ENCODE measurements at regions not wholly inside any gene's neighbourhood (a gene's known extent, or its start where the extent isn't known, plus 50 kb on each side); places are given as distances from the start of the nearest gene placed in this dataset.
A peak's percentile ranks its signal among the peaks of the same experiment; 100 is the strongest.
"Not testable (repeated sequence)": the region's sequence is repeated elsewhere in the genome, so short reads cannot be mapped to it uniquely, and the experiment has no call there.

DNA sequence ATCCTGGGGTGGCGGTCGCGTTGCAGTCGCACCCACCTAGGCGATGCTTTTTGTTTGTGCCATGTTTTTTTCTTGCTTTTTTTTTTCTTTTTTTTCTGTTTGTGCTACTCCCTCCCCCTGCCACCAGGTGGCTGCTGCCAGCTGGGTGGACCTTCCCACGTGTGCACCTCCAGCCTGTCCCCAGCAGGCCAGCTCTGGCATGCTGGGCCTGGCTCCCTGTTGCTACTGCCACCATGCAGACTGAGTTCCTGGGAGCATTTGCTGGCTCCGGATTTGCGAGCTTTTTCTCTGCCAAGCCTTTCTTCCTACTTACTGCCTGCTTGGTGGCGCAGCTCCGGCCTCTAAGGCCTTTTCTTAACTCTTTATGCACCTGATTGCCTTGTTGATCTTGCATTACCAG, 161.2 kb upstream of the WDFY3 start:
- Histone ChIP-seq H3K27me3 (no peaks in the 10 kb centered on the region), H3K36me3 (no peaks in the 10 kb centered on the region), H3K4me1 (peaks cover 0 to 4% (median 2%) of the 10 kb centered on the region in 4 donors), H3K4me3 (no peak overlapping the region), H3K9me3 (no peaks in the 10 kb centered on the region), H3K27ac (replicated peaks in 1 of 4) (no peak overlapping the region)
- intact Hi-C loops (cut with DNase I): no loop called here
- no peak for DNase-seq (ENCODE audit: extremely low spot score)
- TF ChIP-seq CTCF (IDR thresholded peaks at IDR 0.05) (peak; percentile 4 to 27 (median 11)), POLR2AphosphoS5 (IDR thresholded peaks at IDR 0.05) (no peak)
- WGBS: 52% methylated on average over 10 of the region's 10 CpGs

- Histone ChIP-seq H3K27me3 (no peaks in the 10 kb centered on the region), H3K4me1 (peaks cover 0 to 4% (median 2%) of the 10 kb centered on the region in 4 donors), H3K9me3 (no peaks in the 10 kb centered on the region), H3K36me3 (no peaks in the 10 kb centered on the region), H3K4me3 (no peak overlapping the region), H3K27ac (replicated peaks in 1 of 4) (no peak overlapping the region)
- no peak for DNase-seq (ENCODE audit: extremely low spot score)
- TF ChIP-seq EP300 (IDR thresholded peaks at IDR 0.05) (no peak), POLR2A (IDR thresholded peaks at IDR 0.05; ENCODE audit: low read depth) (no peak), POLR2AphosphoS5 (IDR thresholded peaks at IDR 0.05) (no peak), CTCF (IDR thresholded peaks at IDR 0.05) (no peak)
- intact Hi-C loops (cut with DNase I): no loop called here
- 88% methylated on average over 13 of the region's 18 CpGs for WGBS
These were observed 162.0 kb upstream of the WDFY3 start for GRCh38 chr4:85128246-85129204.

DNA sequence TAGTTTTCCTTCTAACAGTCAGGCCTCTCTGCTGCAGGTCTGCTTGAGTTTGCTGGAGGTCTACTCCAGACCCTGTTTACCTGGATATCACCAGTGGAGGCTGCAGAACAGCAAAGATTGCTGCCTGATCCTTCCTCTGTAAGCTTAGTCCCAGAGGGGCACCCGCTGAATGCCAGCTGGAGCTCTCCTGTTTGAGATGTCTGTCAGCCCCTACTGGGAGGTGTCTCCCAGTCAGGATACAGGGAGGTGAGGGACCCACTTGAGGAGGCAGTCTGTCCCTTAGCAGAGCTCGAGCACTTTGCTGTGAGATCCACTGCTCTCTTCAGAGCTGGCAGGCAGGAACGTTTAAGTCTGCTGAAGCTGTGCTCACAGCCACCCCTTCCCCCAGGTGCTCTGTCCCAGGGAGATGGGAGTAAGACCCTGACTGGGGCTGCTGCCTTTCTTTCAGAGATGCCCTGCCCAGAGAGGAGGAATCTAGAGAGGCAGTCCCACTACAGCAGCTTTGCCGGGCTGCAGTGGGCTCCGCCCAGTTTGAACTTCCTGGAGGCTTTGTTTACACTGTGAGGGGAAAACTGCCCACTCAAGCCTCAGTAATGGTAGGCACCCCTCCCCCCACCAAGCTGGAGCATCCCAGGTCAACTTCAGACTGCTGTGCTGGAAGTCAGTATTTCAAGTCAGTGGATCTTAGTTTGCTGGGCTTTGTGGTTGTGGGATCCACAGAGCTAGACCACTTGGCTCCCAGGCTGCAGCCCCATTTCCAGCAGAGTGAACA, 163.1 kb upstream of the WDFY3 start:
- 63% methylated on average over 3 of the region's 5 CpGs for WGBS
- H3K4me3 ChIP-seq; DNase-seq (ENCODE audit: extremely low spot score); H3K36me3 ChIP-seq; H3K9me3 ChIP-seq; intact Hi-C loops (cut with DNase I); H3K4me1 ChIP-seq; H3K27ac ChIP-seq (replicated peaks in 1 of 4); H3K27me3 ChIP-seq: not testable (repeated sequence)

GRCh38 chr4:85132117-85132516, 165.6 kb upstream of the WDFY3 start:
- TF ChIP-seq POLR2A (IDR thresholded peaks at IDR 0.05; ENCODE audit: low read depth): no peak
- TF ChIP-seq CTCF (IDR thresholded peaks at IDR 0.05): no peak
- no peak for TF ChIP-seq POLR2AphosphoS5 (IDR thresholded peaks at IDR 0.05)
- Histone ChIP-seq H3K9me3 (no peaks in the 10 kb centered on the region), H3K4me1 (peaks cover 0 to 4% (median 2%) of the 10 kb centered on the region in 4 donors), H3K27me3 (no peaks in the 10 kb centered on the region), H3K36me3 (no peaks in the 10 kb centered on the region), H3K4me3 (no peak overlapping the region), H3K27ac (replicated peaks in 1 of 4) (no peak overlapping the region)
- intact Hi-C loops (cut with DNase I): no loop called here
- no peak for DNase-seq (ENCODE audit: extremely low spot score)

- TF ChIP-seq CTCF (IDR thresholded peaks at IDR 0.05): no peak
- no peak for TF ChIP-seq EP300 (IDR thresholded peaks at IDR 0.05)
- TF ChIP-seq POLR2A (IDR thresholded peaks at IDR 0.05; ENCODE audit: low read depth): no peak
- TF ChIP-seq POLR2AphosphoS5 (IDR thresholded peaks at IDR 0.05): no peak
- no peaks in the 10 kb centered on the region for H3K27me3 ChIP-seq
- no peak overlapping the region for H3K27ac ChIP-seq (replicated peaks in 1 of 4)
- H3K4me1 ChIP-seq: peaks cover 0 to 4% (median 2%) of the 10 kb centered on the region in 4 donors
- intact Hi-C loops (cut with DNase I): no loop called here
- no peaks in the 10 kb centered on the region for H3K9me3 ChIP-seq
- no peak overlapping the region for H3K4me3 ChIP-seq
- DNase-seq (ENCODE audit: extremely low spot score): no peak
- 85% methylated on average over 2 of the region's 2 CpGs for WGBS
- no peaks in the 10 kb centered on the region for H3K36me3 ChIP-seq
These were observed 166.1 kb upstream of the WDFY3 start for GRCh38 chr4:85132570-85132969.

DNA sequence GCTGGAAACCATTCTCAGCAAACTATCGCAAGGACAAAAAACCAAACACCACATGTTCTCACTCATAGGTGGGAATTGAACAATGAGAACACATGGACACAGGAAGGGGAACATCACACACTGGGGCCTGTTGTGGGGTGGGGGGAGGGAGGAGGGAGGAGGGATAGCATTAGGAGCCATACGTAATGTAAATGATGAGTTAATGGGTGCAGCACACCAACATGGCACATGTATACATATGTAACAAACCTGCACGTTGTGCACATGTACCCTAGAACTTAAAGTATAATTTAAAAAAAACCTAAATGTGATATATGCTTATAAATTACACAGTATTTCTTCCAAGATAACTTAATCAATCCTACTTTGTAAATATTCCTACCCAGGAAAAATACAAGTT, 173.3 kb upstream of the WDFY3 start:
- intact Hi-C loops (cut with DNase I): loop anchor here (10.0 kb wide), 1 partner anchor 825 kb away; no protein-coding TSS in a partner anchor
- H3K4me1 ChIP-seq; H3K9me3 ChIP-seq; H3K36me3 ChIP-seq; H3K27ac ChIP-seq (replicated peaks in 1 of 4); DNase-seq (ENCODE audit: extremely low spot score); H3K27me3 ChIP-seq; H3K4me3 ChIP-seq: not testable (repeated sequence)
- 97% methylated on average over 3 of the region's 3 CpGs for WGBS

Data from esophagus muscularis mucosa (tissue), 4 donors.